GM18909 (cell line): ENCODE measurements at regions not wholly inside any gene's neighbourhood (a gene's known extent, or its start where the extent isn't known, plus 50 kb on each side); places are given as distances from the start of the nearest gene placed in this dataset.

ENCODE experiments used
- ATAC-seq: cut with Tn5 transposase; IDR thresholded peaks from one replicate; pipeline ENCODE4 v1.9.1; 2021; ENCODE audit warnings: mild to moderate bottlenecking; ENCODE audit not compliant: unreplicated experiment, poor library complexity

DNA sequence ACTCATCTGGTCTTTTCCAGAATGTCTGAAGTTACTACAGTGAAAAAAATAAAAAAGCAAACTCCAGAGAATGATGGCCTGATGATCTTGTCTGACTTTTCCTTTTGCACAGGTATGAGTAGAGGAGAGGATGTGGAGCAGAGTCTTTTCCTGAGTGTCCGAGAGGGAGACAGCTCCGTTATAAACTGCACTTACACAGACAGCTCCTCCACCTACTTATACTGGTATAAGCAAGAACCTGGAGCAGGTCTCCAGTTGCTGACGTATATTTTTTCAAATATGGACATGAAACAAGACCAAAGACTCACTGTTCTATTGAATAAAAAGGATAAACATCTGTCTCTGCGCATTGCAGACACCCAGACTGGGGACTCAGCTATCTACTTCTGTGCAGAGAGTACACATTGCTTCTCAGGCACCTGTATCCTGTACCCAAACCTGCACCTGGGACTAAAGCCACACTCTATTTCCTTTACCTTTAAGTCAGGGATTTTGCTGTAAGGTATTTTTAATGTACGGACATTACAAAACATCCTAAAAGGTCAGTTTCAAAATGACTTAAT, 75.8 kb upstream of the OR4E1 start:
- ATAC-seq: no peak

DNA sequence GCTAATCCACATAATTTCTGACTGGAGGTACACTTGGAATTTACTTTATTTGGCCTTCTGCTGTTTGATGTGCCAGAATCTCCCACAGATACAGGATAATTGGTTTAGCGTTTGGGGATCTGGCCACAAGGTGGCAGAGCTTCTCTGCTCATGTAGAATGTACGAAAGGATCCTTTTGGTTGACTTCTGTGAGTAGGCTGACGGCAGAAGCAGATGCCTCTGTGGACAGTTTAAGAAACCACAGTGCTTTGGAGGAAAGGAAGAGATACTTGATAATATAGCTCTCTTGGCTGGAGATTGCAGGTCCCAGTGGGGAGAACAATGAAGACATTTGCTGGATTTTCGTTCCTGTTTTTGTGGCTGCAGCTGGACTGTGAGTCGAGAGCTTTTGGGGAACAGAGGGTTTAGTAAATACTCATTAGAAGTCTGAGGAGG, 75.3 kb upstream of the OR4E1 start:
- no peak for ATAC-seq

DNA sequence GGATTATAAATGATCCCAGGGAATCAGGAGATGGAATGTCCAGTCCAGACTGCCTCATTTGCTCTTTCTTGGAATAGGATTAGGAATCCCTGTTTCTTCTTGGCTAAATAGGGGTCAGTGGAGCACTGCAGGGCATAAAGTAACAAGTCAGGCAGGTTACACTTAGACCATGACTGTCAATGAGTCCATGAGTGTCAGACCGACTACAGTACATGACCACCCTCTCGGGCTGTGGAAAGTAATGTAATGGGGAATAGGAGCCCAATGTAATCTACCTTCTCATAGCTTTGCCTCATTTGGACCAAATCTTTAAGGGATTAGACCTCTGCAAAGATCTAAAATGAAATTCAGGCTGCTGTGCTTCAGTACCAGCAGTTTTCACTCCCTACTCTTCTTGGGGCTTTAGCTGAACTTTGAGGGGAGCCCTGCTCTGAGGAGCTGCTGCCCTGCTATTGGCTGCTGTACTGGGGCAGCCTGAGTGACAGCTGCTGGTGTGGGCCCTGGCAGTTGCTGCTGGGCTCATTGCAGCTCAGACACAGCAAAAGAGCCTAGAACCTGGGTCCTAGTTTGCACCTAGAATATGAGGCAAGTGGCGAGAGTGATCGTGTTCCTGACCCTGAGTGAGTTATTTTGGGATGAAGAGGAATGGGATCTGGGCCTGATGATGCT, 62.2 kb upstream of the OR4E1 start:
- no peak for ATAC-seq

DNA sequence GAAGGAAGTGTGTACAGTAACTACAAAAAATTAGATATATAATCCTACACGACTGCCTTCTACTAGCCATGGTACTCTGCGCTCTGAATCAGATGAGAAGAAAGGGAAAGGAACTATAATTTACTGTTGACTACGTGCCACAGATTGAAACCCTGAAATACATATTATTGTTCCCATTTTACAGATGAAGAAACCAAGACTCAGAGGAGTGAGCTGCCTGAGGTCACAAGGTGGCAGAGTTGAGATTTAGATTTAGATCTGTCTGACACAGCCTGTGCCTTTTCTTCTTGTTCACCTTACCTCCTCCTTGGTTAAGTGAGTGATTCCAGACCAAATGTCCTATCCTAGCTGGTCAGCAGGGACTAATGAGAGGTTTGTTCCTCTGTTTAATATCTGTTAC, 61.6 kb upstream of the OR4E1 start:
- no peak for ATAC-seq

DNA sequence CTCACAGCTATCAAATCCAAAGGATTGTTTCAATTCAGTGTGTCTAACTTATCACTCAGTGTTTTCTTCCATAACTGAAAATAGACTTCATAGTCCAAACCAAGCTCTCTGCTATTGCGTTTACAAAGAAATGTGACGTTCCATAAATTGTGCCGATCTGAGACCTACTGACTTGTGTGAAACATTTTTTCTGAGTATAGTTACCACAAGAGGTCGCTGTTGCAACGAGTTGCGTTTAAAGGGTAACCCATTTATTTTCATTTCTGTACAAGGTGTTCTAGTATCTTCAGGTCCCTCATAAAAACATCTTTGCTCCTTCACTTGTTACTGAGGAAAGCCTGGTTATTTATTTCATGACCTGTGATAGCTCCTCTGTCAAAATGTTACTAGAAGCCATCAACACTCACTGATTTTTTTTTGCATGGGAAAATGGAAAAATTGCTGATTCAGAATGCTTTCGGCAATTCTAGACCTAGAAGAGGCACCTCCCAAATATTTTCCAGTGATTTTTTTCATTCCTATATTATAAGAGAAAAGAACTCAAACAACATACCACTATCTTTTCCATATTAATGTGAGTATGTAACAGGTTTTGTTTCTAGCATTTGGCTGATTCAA, 60.9 kb upstream of the OR4E1 start:
- no peak for ATAC-seq

DNA sequence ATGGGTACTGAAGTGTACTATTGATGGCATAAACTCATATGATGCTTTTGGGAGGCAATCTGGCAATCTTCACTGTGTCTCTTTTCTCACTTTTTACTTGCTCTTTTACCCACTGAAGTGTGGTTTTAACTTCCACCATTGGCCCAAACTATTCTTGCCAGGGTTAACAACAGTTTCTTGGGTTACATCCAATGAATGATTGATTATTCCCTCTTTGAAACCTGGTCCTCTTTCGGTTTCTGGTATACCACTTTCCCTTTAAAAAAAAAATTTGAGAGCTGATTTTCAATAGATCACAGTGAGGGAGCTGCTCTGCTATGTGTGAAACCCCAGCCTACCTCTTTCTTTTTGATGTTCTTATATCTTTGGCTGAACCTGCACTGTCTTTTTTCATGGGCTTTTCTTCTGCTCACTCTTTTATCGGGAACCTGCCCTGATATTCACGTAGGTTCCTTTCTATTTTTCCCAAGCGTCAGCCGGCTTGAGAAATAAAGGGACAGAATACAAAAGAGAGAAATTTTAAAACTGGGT, 56.1 kb upstream of the OR4E1 start:
- ATAC-seq: no peak

DNA sequence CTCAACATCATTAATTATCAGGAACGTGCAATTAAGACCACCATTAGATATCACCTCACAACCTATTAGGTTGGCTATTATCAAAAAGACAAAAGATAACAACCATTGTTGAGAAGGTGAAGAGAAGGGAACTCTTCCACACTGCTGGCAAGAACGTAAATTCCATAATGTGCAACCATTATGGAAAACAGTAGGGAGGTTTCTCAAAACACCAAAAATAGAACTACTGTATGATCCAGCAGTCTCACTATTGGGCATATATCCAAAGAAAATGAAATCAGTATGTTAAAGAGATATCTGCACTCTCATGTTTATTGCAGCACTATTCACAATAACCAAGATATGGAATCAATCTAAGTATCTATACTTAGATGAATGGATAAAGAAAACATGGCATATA, 51.6 kb upstream of the OR4E1 start:
- ATAC-seq: no peak

DNA sequence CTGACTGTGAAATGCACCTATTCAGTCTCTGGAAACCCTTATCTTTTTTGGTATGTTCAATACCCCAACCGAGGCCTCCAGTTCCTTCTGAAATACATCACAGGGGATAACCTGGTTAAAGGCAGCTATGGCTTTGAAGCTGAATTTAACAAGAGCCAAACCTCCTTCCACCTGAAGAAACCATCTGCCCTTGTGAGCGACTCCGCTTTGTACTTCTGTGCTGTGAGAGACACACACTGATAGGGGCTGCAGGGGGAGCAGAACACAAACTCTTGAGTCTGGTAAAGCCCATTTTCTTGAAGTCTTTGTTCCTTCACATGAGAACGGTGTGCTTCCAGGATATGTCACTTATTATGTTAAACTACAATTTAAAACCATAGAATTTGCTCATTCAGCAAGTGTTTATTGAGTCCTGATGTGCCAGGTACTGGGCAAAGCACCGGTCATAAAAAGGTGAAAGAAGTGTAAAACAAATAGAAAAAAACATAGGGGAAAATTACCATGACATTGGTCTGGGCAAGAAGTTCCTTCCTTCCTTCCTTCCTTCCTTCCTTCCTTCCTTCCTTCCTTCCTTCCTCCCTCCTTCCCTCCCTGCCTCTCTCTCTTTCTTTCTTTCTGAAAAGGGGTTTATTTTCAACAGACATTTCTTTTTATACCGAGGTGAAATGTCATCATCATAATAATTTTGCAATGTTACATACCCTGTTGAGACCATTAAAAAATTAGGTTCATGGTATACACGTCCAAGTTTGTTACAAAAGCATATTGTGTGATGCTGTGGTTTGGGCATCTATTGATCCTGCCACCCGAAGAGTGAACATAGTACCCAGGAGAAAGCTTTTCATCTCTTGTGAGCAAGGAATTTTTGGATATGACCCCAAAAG, 50.7 kb upstream of the OR4E1 start:
- ATAC-seq: no peak

DNA sequence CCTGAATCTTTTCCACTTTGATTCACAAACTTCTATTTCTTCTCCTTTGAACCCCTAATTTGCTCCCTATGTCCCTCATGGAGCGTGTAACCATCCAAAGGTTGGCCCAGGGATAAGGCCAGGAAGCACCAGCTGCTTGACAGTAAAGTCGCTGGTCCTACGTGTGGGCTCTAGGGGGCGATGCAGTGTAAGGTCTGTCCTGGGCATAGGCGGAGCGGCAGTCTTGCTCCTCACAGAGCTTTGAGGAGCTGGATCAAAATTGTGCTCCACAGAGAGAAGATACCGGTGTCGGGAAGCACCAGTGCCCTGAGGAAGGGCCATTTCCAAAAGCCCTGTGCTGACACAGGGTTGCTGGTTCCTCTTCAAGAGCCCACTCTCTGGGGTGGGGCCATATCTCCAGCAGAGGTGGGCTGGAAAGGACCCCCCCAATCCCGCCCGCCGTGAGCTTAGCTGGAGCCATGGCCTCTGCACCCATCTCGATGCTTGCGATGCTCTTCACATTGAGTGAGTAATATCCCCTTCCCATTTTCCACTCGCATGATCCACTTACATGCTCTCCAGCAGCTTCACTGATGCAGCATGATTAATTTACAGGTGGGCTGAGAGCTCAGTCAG, 49.9 kb upstream of the OR4E1 start:
- no peak for ATAC-seq
